H7 (cell line): ENCODE measurements at regions not wholly inside any gene's neighbourhood (a gene's known extent, or its start where the extent isn't known, plus 50 kb on each side); places are given as distances from the start of the nearest gene placed in this dataset.
"Not testable (repeated sequence)": the region's sequence is repeated elsewhere in the genome, so short reads cannot be mapped to it uniquely, and the experiment has no call there.

ENCODE experiments used
- DNase-seq: peaks from one replicate; pipeline ENCODE4 v3.0.0; 2012
- H3K27me3 ChIP-seq: 2 replicates; pipeline ENCODE4 v1.6.0; 2011; ENCODE audit warnings: mild to moderate bottlenecking, low read length; ENCODE audit not compliant: control insufficient read depth, insufficient read depth
- H3K36me3 ChIP-seq: replicated peaks from 2 replicates; pipeline ENCODE4 v1.5.1; 2011; ENCODE audit warnings: low read length; ENCODE audit not compliant: control insufficient read depth, insufficient read depth
- H3K4me3 ChIP-seq: 2 replicates; pipeline ENCODE4 v1.5.1; 2011; ENCODE audit warnings: low read depth, mild to moderate bottlenecking, control low read depth, low read length, moderate library complexity; ENCODE audit not compliant: insufficient read depth

- not testable (repeated sequence) for DNase-seq, H3K36me3 ChIP-seq, H3K27me3 ChIP-seq, H3K4me3 ChIP-seq
These were observed 110.5 kb downstream of the ART5 start for GRCh38 chr11:3531280-3531679.

GRCh38 chr11:3523567-3523966 is 118.2 kb downstream of the ART5 start:
- H3K36me3 ChIP-seq, H3K27me3 ChIP-seq, DNase-seq, H3K4me3 ChIP-seq: not testable (repeated sequence)

GRCh38 chr11:3520905-3521304 is 120.9 kb downstream of the ART5 start:
- not testable (repeated sequence) for H3K27me3 ChIP-seq, H3K36me3 ChIP-seq, DNase-seq, H3K4me3 ChIP-seq

- not testable (repeated sequence) for DNase-seq, H3K4me3 ChIP-seq, H3K36me3 ChIP-seq, H3K27me3 ChIP-seq
These were observed 122.0 kb downstream of the ART5 start for GRCh38 chr11:3519841-3520240.

GRCh38 chr11:3516934-3517567 is 124.7 kb downstream of the ART5 start:
- not testable (repeated sequence) for H3K36me3 ChIP-seq, H3K4me3 ChIP-seq, H3K27me3 ChIP-seq, DNase-seq

GRCh38 chr11:3516345-3516933 is 125.4 kb downstream of the ART5 start:
- DNase-seq, H3K27me3 ChIP-seq, H3K4me3 ChIP-seq, H3K36me3 ChIP-seq: not testable (repeated sequence)

- H3K4me3 ChIP-seq, H3K27me3 ChIP-seq: not testable (repeated sequence)
These were observed 127.0 kb downstream of the ART5 start for GRCh38 chr11:3514635-3515424.

GRCh38 chr11:3513311-3513710 is 128.5 kb downstream of the ART5 start:
- DNase-seq, H3K36me3 ChIP-seq, H3K27me3 ChIP-seq, H3K4me3 ChIP-seq: not testable (repeated sequence)

More at GRCh38 chr11:3514635-3515424, 127.0 kb downstream of the ART5 start:
- not testable (repeated sequence) for H3K36me3 ChIP-seq, DNase-seq

- H3K27me3 ChIP-seq, H3K4me3 ChIP-seq, DNase-seq, H3K36me3 ChIP-seq: not testable (repeated sequence)
These were observed 129.0 kb downstream of the ART5 start for GRCh38 chr11:3512751-3513150.

- H3K36me3 ChIP-seq, H3K27me3 ChIP-seq, H3K4me3 ChIP-seq, DNase-seq: not testable (repeated sequence)
These were observed 129.6 kb downstream of the ART5 start for GRCh38 chr11:3512133-3512703.

GRCh38 chr11:3511416-3512132 is 130.2 kb downstream of the ART5 start:
- not testable (repeated sequence) for DNase-seq, H3K36me3 ChIP-seq, H3K4me3 ChIP-seq, H3K27me3 ChIP-seq

GRCh38 chr11:3509563-3509962 is 130.6 kb upstream of the ZNF195 start:
- H3K27me3 ChIP-seq, H3K4me3 ChIP-seq, H3K36me3 ChIP-seq, DNase-seq: not testable (repeated sequence)

- not testable (repeated sequence) for H3K36me3 ChIP-seq, H3K4me3 ChIP-seq, DNase-seq, H3K27me3 ChIP-seq
These were observed 120.3 kb upstream of the ZNF195 start for GRCh38 chr11:3499198-3499597.

GRCh38 chr11:3498356-3498755 is 119.4 kb upstream of the ZNF195 start:
- not testable (repeated sequence) for H3K36me3 ChIP-seq, H3K4me3 ChIP-seq, H3K27me3 ChIP-seq, DNase-seq
